Hematopoietic multipotent progenitor cell treated with erythropoietin and hydrocortisone succinate and interleukin-3 and kit ligand, for 8 days (in vitro differentiated cells): ENCODE measurements at regions not wholly inside any gene's neighbourhood (a gene's known extent, or its start where the extent isn't known, plus 50 kb on each side); places are given as distances from the start of the nearest gene placed in this dataset.
"Not testable (repeated sequence)": the region's sequence is repeated elsewhere in the genome, so short reads cannot be mapped to it uniquely, and the experiment has no call there.

ENCODE experiments used
- DNase-seq: peaks from one replicate; pipeline ENCODE4 v3.0.0-alpha.2; 2015

DNA sequence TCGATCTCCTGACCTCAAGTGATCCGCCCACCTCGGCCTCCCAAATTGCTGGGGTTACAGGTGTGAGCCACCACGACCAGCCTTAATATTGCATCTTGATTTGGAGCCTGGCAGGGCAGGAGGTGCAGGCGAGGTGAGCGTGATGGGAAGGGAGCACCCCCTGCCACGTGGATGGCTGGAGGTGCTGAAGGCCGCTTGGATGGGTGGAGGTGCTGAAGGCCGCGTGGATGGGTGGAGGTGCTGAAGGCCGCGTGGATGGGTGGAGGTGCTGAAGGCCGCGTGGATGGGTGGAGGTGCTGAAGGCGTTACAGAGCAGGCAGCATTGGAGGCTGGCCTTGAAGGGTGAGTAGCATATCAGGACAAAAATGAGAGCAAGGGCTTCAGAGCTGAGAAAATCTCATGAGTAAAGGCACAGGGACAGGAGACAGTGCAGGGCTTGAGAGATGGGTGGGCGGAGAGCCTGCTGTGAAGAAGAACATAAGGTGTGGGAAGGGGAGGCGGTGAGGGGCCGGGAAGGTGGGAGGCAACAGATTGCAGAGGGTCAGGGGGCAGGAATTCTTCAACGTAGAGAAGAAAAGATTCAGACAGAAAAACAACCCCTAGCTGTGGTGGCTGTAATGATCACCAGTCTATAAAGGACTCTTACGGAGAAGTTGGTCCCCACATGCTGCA is 101.7 kb upstream of the SEC14L1 start:
- no peak for DNase-seq

DNA sequence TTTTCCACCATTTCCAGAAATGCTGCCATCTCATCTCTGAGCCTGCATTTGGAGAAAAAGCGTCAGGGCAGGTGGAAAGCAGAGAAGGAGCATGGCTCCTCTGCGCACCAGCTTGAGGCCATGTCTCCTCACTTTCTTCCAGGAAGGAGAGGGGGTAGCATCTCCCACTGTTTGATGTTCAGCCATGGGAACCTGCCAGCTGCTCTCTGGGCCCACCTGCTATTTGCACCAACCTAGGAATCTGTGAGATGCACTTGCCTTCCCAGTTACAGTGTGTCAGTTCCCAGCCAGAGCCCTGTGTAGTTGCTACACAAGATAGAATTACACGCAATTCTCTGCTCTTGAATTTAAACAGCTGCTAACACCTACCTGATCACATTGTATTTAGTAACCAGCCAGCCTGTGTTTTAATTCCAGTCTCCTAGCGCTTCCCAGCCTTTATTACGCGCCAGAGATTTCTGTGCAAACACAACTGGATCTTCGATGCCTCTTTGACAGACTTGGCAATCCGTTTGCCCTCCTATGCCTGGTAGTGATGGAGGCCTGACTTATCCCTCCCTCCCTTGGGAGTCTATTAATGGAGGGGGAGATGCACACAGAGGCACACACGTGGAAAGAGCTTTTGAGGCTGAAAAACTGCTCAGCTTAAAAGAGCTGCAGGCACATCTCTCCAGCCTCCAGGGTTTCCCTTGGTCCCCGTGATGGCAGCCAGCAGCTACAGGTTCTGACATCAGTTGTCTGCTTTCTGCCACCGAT is 98.1 kb upstream of the SEC14L1 start:
- no peak for DNase-seq

DNA sequence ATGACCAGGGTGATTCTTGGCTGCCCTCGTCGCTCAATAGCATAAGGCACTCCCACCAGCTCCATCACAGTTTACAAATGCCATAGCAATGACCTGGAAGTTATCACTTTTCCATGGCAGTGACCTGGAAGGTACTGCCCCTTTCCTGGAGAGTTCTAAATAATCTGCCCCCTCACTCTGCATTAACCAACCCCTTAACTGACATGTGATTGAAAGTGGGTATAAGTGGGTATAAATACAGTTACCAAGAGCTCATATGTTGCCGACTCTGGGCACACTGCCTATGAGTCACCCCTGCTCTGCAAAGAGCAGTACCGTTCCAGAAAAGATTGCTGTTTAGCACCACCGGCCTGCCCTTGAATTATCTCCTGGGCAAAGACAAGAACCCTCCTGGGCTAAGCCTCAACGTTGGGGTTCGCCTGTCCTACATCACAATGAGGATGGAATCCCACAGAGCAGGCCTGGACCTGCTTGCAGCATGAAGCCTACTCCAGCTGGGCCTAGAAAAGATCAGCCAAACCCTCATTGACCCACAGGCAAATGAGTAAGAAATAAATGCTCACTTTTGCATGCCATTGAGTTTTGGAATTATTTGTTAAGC is 95.2 kb upstream of the SEC14L1 start:
- DNase-seq: no peak

DNA sequence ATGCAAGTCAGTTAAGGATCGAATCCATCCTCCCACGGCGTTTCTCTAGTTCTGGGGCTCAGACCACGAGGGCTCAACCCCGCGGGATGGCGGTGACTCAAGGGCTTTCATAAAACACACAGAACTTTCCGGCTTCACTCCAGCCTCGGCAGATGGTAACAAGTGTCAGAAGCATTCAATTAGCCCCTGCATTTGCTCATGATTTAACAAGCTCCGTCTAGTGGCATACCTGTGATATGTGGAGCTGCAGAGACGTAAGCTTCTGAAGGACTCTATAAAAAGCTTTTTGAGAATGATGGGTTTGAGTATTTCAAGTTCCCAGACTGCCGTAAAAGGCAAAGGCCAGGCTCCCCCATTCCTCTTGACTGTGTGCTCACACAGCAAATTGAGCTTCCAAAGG is 91.3 kb upstream of the SEC14L1 start:
- no peak for DNase-seq

DNA sequence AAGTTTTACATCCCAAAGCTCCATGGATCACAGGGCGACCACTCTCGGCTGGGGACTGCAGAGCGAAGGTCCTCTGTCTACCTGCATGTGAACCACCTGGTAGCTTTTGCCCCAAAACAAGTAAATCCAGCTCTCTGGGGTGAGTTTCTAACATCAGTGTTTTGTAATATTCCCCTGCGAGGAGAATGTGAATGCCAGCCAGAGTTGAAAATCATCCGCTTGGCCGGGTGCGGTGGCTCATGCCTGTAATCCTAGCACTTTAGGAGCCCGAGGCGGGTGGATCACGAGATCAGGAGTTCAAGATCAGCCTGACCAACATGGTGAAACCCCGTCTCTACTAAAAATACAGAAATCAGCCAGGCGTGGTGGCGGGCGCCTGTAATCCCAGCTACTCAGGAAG is 89.9 kb upstream of the SEC14L1 start:
- DNase-seq: not testable (repeated sequence)

DNA sequence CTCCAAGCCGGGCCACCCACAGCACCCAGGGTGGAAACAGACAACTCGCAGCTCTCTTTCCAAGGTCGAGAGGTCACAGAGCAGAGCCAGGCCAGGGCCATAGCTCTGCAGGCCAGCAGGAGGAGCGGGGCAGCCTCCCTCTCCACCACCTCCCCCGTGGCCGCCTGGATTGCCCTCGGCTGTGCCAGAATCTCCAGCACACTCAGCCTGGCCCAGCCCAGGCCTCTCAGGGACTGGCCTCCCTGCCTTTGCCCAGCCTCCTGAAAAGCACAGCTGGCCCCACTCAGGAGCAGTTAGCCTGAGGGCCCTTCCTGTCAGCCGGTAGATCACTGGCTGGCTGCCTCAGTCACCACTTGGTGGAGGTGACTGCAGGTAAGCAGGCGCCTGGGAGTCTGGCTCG is 85.8 kb upstream of the SEC14L1 start:
- no peak for DNase-seq

DNA sequence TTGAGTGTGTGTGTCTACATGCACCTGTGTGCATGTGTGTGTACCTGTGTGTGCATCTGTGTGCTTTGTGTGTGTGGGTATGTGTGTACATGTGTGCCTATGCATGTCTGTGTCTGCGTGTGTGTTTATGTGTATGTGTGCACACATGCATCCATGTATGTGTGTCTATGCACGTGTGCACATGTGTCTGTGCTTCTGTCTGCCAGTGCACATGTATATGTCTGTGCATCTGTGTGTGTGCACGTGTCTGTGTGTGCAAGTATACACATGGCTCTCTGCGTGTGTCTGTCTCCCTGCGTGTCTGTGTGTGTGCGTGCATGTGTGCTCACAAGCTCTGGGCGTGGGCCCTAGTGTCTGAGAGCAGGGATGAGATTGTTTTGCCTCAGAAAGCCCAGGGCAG is 85.3 kb upstream of the SEC14L1 start:
- no peak for DNase-seq

DNA sequence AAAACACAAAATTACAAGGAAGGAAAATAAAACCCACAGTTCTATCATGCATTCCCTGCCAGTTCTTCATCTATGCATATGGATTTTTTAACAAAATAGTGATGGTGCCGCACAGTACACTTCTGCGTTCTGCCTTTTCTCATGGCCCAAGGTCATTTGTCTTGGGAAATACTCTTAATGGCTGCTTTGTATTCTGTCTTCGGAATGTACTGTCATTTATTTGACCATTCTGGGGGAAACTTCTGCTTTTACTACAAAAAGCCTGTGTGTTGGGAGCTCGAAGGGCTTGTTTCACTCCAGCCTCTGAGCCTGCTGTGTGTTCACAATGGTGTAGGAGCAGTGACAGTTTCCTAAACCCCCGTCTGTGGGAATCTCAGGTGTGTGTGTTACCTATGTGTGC is 82.8 kb upstream of the SEC14L1 start:
- no peak for DNase-seq

DNA sequence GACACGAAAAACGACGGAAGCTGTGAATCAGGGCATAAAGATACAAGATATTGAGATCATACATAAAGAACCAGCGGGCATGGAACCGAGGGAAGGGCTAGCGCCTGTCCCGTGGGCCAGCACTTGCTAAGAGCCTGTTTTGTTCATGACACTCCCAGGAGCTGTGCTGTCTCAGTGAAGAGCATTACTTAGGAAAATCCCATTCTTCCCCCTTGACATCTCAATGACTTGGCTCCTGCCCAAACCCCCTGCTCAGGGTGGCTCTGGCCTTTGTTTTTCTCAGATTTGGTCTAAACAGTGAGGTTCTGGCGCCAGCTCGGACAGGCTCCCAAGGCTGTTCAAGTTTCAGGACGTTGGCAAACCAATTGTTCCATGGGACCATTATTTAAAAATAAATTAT is 79.1 kb upstream of the SEC14L1 start:
- DNase-seq: no peak

DNA sequence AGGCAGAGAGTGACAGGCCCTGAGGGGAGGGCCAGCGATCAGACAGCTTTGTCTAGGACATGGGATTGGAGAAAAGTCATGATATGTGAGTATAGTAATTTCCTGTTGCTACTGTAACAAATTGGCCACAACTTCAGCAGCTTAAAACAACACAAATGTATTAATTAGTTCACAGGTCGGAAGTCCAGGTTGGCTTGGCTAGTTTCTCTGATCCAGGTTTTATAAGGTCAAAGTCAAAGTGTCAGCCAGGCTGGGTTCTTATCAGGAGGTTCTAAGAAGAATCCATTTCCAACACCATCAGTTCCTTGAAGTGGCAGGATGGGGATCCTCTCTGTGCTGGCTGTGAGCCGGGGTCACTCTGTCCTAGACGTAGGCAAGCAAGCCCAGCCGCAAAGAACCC is 76.2 kb upstream of the SEC14L1 start:
- no peak for DNase-seq

DNA sequence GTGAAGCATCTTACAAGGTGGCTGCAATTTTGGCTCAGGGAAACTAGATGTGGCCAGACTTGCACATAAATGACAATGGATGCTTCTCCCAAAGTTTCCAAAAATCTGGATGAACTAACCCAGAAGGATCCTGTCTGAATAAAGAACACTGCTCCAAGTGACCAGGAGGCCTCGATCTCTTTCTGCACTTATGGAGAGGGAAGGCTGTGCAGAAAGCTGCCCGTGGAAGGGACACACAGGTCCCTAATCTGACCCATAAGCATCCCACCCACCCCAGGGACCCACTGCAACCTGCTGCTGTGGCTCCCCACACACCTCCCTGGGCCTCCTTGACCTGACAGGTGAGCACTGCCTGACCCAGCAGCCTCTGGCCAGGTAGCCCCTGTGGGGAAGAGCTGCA is 74.6 kb upstream of the SEC14L1 start:
- no peak for DNase-seq

DNA sequence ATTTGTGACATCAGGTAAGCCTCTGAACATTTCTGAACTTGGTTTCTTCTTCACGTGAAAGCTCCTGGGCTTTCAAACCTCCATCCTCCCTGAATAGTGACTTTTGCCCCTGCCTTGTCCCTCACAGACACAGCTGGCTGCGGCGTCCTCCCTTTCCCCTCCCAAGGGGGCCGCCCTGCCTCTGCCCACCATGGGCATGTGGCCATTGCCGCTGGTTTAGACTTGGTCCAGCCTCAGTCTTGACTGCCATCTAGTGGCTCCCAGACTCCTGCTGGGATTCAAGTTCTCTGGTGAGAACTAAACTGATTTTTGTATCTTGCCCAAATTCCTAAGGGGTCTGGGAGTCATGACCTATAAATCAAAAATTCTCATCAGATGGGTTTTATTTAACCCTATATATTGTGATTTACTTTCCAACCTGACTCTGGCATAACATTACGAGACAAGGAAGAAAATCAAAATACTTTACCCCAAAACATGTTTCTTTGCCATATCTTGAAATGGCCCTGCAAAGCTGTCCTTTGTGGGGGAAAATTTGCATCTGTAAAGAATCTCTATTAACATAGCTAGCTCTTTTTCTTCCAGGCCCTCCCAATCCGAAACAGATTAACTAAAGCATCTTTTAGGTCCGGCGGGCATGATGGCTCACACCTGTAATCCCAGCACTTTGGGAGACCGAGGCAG is 73.9 kb upstream of the SEC14L1 start:
- peak; percentile 69 for DNase-seq

DNA sequence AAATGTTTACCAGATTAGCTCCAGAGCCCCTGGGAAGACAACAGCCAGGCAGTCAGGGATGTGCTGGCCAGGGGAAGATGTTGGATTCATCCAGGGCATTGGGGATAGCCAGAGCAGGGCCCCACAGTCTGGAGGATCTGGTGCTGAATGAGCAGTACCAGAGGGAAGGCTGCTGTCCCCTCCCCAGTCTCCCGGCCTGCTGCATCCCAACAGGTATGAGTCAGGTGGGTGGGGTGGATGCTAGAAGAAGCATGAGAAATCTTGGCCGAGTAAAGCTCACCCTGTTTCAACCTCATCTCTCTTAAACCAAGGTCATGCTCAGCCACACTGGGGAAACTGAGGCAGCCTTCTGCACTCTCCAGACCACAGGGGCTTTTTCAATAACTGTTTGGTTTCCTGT is 71.9 kb upstream of the SEC14L1 start:
- no peak for DNase-seq

DNA sequence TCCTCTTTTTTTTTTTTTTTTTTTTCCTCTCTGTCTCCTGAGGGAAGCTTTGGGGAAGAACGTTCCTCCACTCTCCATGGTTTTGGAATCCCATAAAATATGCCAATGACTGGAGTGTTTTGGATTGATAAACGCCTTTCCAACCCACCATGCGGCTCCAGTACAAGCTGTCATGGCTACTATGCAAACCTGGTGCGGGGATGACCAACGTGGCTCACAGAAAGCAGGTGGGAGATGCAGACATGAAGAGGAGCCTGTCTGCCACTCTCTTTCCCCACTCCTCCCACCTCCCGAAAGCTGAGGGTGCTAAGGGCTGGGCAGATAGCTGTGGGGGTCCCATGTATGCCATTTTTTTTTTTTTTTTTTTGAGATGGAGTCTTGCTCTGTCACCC is 69.9 kb upstream of the SEC14L1 start:
- DNase-seq: no peak

DNA sequence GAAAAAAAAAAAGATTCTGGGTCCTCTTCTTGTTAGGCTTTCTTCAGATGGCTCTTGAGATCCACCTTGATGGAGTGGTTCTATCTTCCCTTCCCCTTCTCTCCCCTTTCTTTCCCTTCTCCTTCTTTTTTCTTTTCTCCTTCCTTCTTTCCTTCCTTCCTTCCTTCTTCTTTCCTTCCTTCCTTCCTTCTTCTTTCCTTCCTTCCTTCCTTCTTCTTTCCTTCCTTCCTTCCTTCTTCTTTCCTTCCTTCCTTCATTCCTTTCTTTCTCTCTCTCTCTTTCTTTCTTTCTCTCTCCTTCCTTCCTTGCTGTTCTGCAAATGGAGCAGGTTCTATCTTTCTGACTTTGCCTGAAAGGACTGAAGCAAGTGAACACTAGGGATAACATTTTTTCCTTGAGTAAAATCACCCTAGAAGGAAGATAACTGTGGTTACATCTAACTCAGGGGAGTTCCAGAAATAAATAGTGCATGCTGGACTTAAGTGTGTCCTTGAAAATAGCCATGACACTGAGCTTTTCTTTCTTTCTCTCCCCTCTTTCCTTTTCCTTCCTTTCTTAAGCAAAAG is 68.8 kb upstream of the SEC14L1 start:
- peak; percentile 19 for DNase-seq

DNA sequence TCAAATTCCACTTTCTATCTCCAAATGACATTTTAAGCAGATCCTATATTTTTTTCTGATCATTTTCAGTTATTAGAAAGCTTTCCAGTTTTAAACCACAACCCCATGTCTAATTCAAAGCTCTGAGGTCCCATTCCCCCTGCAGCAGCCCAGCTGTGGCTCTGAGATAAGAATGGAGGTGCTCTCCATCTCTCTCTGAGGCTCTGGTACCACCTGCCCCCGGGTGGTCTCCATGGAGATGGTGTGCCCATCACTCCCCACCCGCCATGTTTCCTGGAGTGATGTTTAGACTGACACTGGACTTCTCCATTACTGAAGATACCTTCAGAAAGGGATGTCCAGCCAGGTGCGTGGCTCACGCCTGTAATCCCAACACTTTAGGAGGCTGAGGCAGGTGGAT is 68.1 kb upstream of the SEC14L1 start:
- peak; percentile 78 for DNase-seq

DNA sequence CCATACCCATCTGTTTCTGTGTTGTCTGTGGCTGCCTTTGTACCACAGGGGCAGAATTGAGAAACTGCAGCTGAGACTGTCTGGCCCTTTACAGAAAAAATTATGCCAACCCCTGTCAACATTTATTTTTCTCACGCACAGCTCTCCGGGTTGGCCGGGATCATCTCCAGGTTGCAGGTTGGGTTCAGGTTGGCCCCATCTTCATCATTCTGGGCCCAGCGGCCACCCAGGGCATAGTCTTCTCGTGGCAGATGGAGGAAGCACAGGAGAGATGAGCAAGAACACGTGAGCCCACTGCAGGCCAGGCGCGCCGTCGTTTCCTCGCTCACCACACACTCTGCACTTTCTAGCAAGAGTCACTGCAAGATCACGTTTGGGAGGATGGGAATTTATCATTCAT is 66.1 kb upstream of the SEC14L1 start:
- DNase-seq: no peak

DNA sequence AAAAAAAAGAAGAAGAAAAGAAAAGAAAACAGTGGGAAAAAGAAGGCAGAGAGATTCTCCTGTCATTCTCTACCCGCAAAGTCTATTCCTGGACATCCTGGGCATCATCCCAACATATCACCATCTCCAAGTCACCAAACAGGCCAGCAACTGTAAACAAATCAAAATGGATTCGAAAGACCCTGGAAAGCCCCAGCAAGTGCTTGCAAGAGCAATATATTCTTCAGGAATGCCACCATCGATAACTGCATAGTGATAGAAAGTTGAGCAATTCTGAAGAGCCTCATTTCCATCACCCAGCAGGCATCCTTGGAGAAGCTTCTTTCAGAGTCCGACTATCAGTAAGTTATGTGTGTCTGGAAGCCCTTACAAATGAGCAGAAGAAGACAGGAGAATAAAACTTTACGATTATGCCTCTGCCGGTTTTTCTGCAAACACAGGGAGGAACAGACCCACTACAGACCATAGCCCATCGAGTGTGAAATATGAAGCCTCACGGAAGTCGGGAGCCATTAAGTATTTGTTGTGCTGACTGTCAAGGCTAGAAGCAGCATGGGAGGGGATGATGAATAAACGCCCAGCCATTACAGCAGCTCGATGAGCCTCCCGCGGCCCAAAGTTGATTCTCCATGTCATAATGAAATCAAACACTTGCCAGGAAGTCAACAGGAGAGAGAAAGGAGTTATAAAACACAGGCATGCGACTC is 64.5 kb upstream of the SEC14L1 start:
- DNase-seq: no peak

DNA sequence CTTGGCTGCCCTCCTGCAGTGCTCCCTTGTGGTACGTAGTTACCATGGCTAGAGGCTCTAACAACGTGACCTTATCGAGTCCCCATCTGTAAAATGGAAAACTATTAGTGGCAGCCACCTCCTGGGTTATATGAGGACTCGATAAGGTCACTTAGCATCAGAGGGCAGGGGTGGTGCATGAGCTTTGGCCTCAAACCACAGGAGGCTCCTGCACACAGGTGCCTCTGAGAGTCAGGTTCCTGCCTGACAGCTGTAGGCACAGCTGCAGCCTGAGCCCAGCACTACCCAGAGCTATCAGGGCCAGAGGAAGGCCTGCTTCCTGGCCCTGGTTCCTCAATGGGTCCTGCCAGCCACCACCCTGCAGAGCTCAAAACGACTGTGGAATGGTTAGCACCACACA is 57.2 kb upstream of the SEC14L1 start:
- peak; percentile 81 for DNase-seq

DNA sequence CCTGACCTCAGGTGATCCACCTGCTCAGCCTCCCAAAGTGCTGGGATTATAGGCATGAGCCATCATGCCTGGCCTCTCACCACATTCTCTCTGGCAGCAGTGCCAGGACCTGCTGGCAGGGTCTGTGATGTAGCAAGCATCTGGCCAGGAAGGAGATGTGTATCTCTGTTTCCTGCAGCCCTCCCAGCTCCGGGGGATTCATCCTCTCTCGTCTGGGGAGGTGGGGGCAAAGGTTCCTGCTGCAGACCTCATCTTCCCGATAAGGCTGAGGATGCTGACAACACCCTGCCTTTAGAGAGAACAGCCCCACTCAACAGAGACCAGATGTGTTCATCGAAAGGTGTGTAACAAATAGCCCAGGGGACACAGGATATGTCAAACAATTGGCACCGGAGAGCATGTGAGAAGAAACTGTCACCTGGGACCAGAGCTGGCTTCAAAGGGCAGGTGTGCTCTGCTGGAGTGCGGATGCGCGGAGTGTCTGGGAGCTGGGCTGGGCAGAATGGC is 54.8 kb upstream of the SEC14L1 start:
- DNase-seq: no peak

DNA sequence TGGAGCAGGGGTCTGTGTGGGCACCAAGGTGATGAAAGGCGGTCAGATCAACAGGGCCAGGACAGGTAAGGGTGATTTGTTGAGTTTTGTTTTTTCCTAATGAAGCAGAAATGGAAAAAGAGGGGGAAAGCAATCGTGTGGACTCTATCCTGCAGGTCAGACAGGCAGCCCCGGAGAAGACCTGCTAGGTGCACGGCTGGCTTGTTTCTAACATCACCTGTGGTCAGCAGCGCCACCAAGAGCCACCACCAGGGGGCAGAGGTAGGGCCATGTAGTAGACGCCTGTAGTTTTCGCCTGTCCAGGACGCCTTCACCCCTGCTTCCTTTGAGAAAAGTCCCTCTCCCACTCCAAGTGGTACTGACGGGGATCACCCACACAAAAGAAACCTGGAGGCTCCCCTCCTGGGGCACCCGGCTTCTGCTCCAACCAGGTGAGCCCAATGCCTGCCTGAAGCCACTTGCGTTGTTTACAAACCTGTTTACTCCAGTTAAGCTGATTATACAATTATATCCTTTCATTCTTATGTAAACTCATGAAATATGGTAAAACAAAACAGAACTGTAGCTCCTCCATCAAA is 54.2 kb upstream of the SEC14L1 start:
- DNase-seq: peak; percentile 83
